GM21381 (cell line): ENCODE measurements at regions not wholly inside any gene's neighbourhood (a gene's known extent, or its start where the extent isn't known, plus 50 kb on each side); places are given as distances from the start of the nearest gene placed in this dataset.
"Not testable (repeated sequence)": the region's sequence is repeated elsewhere in the genome, so short reads cannot be mapped to it uniquely, and the experiment has no call there.

ENCODE experiments used
- ATAC-seq: cut with Tn5 transposase; IDR thresholded peaks from one replicate; pipeline ENCODE4 v1.9.1; 2021; ENCODE audit warnings: mild to moderate bottlenecking, moderate library complexity; ENCODE audit not compliant: unreplicated experiment

- ATAC-seq = no peak
Measured at GRCh38 chr3:157589211-157589610, 86.0 kb upstream of the VEPH1 start.

DNA sequence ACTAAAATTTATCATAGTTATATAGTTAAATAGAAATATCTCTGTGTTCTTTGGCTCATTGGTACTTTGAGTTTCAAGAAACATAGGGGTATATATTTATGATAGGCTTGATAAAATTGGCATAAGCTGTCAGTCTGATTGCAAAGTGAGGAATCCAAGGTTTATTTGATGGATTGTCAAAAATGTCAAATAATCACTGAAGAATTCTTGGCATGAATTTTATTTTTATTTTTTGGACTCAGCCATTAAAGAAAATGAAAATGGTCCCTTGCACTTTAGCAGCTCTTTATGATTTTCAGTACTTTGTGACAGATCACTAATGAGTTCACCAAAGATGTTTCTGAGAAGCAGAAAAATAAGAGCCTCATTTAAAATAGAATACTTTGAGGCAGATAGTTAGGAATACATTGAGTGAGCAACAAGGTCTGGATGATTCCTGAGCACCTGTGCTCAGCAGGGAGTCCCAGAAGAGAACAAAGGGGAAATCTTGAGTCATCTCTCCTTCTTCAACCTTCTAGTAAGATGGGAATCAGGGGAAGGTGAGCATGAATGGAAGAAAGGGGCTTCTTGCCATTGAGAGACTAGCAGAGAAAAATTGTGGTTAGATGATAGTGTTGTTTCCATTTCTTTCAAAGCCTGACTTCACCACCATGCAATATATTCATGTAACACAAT is 85.3 kb upstream of the VEPH1 start:
- ATAC-seq = no peak

- no peak for ATAC-seq
Measured at GRCh38 chr3:157586293-157586692, 83.1 kb upstream of the VEPH1 start.

DNA sequence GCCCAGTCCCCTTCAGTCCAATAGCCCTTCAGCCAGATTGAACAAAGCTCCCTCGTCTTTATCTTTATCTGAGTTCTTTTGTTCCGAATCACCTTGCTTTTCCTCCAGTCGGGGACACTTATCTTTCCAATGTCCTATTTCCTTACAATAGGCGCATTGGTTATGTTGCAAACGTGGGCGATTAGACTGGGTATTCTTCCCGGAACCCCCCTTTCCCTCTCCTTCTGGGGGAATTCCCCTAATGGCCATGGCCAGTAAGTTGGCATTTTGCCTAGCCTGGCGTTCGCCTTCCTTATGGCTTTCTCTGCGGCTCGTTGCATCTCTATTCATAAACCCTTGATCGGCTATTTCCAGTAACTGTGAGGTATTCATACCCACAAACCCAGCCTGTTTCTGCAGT is 82.2 kb upstream of the VEPH1 start:
- no peak for ATAC-seq

DNA sequence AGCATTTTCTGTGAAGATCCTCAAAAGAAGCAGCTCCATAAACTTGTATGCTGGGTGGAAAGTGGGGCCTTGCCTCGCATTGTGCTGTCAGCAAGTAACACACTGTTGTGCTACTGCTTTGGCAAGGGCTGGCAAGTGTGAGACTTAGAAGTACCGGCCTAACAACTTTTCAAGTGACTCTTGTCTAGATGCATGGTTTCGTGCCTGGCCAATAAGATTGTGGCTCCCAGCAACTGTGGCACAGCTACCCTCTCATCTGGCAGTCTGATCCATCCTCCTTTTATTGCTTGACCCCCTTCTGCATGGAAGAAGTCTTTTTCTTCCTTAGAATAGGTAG is 79.4 kb upstream of the VEPH1 start:
- no peak for ATAC-seq

DNA sequence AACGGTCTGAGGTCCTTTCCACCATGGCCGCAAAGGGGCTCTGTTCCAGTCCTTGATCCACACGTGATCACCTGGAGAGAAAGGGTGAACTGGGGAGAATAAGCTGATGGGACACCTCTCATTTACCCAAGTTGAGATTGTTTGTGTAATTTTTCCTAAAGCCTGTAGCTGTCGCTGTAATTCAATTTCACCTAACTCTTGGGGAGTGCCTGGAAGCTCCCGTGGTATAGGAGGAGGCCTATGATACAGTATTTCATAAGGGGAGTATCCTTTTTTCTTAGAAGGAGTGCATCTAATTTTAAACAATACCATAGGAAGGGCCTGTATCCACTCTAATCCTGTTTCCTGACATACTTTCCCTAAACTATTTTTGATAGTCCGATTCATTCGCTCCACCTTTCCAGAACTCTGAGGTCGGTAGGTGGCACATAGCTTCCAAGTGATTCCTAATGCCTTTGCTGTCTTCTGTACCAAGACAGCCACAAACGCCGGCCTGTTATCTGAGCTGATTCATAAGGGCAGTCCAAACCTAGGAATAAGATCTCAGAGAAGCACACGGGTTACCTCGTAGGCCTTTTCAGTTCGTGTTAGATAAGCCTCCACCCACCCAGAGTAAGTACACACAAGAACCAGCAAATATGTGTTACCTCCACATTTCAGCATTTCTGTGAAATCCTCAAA is 78.9 kb upstream of the VEPH1 start:
- not testable (repeated sequence) for ATAC-seq

- ATAC-seq = no peak
Measured at GRCh38 chr3:157581371-157581770, 78.2 kb upstream of the VEPH1 start.

DNA sequence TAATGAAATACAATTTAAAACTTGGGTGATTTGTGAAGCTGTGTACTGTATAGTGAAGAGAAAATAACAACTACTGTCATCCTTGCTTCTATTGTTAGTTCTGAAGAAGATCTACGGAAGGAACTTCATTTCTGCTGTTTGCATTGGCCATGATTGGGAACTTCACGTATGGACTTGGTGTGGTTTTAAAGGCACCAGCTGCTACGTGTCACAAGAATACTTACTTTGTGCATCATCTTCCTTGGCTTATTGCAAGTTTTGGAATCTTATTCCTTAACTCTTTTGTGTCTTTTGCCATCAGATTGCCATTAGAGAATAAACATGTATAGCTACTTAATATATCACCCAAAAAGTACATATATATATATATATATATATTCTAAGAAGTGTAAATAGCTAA is 75.0 kb upstream of the VEPH1 start:
- no peak for ATAC-seq

- ATAC-seq = no peak
Measured at GRCh38 chr3:157574531-157574930, 71.3 kb upstream of the VEPH1 start.

GRCh38 chr3:157573780-157574378 is 70.7 kb upstream of the VEPH1 start:
- ATAC-seq = no peak

GRCh38 chr3:157573281-157573680 is 70.1 kb upstream of the VEPH1 start:
- no peak for ATAC-seq

DNA sequence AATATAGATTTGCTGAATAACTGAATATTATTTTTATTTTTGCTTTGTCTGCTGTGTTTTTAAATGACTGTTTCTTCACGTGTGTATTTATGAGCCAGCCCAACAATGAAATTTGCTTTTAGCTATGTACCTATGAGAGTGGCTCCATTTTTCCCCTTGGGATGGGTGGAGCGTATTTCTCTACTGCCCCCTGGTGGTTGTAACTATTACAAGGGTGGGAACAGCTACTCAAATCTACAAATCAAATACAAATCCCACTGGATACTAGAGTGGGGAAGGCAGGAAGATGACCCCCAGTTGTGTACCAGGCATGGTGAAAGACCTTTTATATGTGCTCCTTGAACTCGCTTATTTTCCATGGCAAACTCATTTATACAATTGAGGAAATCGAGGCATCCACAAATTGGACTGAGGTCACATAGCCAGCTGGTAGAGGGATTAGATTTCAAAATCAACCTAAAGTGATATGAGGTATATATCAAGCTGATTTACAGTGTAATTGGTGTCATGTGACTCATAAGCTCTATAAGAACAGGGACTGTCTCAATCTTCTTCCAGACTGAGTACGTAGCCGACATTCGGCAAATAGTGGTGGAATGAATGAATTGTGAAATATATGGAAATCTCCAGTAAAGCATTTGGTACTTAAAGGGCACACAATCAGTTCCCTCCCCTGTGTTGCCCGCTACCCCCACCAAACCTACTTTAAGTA is 69.5 kb upstream of the VEPH1 start:
- ATAC-seq = peak; percentile 57

GRCh38 chr3:157566596-157566995 is 63.4 kb upstream of the VEPH1 start:
- ATAC-seq = no peak

DNA sequence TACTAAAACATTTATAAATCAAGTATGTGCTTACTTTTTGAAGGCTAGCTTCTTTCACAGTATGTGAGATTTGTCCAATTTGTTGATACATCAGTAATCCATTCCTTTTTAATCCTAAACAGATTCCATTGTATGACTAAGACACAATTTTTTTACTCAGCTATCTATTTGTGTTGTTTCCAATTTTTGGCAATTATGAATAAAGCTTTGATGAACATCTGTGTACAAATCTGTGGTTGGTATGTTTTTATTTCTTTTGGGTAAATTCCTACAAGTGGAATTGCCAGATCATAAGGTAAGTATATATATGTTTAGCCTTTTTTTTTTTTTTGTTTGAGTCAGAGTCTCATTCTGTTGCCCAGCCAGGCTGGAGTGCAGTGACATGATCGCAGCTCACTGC is 56.2 kb upstream of the VEPH1 start:
- no peak for ATAC-seq
